Mammary epithelial cell (primary cell): ENCODE measurements at regions not wholly inside any gene's neighbourhood (a gene's known extent, or its start where the extent isn't known, plus 50 kb on each side); places are given as distances from the start of the nearest gene placed in this dataset.

Experiments used
- EZH2 ChIP-seq: IDR thresholded peaks from 2 replicates; pipeline ENCODE4 v1.6.1; 2012; ENCODE audit warnings: low read length, inconsistent platforms, borderline replicate concordance
- TF ChIP-seq, protein P1 (sequence below), 2 donors: IDR thresholded peaks in 1 of 2; conservative IDR thresholded peaks in 1 of 2; 2 replicates each; pipeline ENCODE4 v1.5.1; 2011 to 2012; ENCODE audit warnings: inconsistent platforms in 2 of 2, low read length in 2 of 2, mild to moderate bottlenecking in 2 of 2, control low read depth in 1 of 2, low read depth in 1 of 2; ENCODE audit not compliant: insufficient read depth in 1 of 2; ENCODE audit errors: extremely low read depth in 1 of 2

GRCh38 chr1:60503266-60503925, 429.8 kb upstream of the C1orf87 start:
- TF ChIP-seq, protein P1, sequence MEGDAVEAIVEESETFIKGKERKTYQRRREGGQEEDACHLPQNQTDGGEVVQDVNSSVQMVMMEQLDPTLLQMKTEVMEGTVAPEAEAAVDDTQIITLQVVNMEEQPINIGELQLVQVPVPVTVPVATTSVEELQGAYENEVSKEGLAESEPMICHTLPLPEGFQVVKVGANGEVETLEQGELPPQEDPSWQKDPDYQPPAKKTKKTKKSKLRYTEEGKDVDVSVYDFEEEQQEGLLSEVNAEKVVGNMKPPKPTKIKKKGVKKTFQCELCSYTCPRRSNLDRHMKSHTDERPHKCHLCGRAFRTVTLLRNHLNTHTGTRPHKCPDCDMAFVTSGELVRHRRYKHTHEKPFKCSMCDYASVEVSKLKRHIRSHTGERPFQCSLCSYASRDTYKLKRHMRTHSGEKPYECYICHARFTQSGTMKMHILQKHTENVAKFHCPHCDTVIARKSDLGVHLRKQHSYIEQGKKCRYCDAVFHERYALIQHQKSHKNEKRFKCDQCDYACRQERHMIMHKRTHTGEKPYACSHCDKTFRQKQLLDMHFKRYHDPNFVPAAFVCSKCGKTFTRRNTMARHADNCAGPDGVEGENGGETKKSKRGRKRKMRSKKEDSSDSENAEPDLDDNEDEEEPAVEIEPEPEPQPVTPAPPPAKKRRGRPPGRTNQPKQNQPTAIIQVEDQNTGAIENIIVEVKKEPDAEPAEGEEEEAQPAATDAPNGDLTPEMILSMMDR (conservative IDR thresholded peaks at IDR 0.05 in 1 of 2, IDR thresholded peaks at IDR 0.05 in 1 of 2; ENCODE audit: extremely low read depth in 1 of 2, insufficient read depth in 1 of 2, low read depth in 1 of 2, low read length in 2 of 2): no peak
- TF ChIP-seq EZH2: no peak
